Renal cortical epithelial cell (primary cell): ENCODE measurements at regions not wholly inside any gene's neighbourhood (a gene's known extent, or its start where the extent isn't known, plus 50 kb on each side); places are given as distances from the start of the nearest gene placed in this dataset.

Source experiments
- DNase-seq: peaks from one replicate; pipeline ENCODE4 v3.0.0-alpha.2; 2011; ENCODE audit warnings: low read depth

DNA sequence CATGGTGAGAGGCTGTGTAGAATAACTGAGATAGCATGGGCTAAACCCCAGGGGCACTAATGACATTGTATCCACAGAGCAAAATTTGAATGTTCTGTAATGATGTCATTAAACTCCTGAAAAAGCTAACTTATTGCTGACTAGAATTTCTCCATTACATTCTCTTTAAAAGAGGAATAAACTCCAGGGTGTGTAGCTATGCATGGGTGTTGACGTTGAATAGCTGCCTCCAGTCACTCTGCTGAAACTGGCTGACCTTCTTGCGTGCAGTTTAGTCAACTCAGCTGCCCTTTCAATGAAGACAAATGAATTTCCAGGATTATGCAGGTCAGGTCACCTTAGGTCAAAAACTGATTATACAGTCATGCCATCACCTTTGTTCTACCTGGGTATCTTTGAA is 617.5 kb upstream of the WWC1 start:
- no peak for DNase-seq

DNA sequence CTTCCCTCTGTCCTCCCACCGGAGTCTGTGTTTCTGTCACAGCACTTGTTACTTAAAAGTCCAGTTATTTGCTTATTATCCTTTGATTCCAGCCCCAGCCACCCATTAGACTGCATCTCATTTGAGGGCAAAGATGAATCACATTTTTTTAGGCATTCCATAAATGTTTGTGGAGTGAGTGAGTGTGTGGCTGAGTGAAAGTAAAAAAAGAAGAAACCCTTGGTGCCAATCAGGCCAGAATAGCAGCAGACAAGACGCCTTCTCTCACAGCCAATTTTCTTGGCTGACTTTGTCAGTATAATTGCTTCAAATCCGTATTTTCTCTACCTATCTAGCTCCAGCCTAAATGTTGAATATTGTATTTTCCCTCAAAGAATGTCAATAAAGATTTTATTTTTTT is 613.0 kb upstream of the WWC1 start:
- DNase-seq, result peak; percentile 19

- peak; percentile 44 for DNase-seq
Observed at GRCh38 chr5:167684251-167684650, 607.2 kb upstream of the WWC1 start.

GRCh38 chr5:167688341-167689130 is 602.9 kb upstream of the WWC1 start:
- DNase-seq, result peak; percentile 65

GRCh38 chr5:167694325-167695147 is 596.9 kb upstream of the WWC1 start:
- peak; percentile 29 for DNase-seq

DNA sequence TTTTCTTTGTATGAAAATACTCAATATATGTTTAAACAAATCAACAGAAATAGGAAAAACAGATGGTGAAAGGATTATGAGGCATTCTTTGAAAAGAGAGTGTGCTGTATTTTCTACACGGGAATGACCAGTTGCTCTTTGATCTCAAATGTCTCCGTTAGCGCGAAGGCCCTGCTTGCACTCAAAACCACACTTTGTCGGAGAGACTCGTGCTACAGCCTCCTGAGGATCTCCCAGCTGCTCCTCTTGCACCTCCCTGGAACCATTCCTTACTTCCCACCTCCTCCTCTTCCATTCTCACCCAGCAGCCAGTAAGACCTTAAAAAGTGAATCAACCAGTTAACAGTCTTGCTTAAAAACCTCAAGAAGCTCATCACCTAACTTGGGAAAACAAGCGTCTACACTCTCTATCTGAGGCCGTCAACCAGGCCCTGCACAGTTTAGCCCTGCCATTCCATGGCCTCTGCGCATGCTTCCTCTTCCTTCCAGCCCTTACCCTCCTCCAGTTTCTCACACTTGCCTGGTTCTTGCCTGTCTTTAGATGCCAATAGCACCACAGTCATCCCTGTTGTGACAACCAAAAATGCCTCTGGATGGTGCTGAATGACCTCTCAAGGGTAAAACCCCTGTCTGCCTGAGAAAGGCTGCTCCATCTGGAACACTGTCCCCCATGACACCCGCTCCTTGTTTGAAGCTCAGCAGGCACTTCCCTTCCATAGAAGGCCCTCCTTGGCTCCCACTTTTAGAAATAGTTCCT is 594.7 kb upstream of the WWC1 start:
- DNase-seq, result no peak

- peak; percentile 100 for DNase-seq
Observed at GRCh38 chr5:167699432-167699831, 592.0 kb upstream of the WWC1 start.

DNA sequence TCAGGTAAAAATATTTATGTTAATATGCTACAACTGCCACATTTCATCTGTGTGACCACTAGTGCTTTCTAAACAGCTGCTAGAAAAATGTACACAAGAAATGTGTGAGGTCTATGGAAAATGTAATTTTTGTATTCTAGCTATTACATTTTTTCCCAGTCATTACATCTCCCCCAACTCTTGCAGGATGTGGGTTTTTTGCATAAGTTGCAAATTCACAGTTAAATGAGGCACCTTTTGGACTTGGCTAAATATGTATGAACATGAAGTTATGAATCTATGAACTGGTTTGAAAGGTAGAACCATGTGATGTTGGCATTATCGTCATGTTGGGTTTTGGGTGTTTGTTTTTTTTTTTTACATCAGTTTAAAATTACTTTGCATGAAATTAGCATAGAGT is 590.4 kb upstream of the WWC1 start:
- no peak for DNase-seq

- DNase-seq, result no peak
Observed at GRCh38 chr5:167702014-167702413, 589.4 kb upstream of the WWC1 start.

- DNase-seq, result no peak
Observed at GRCh38 chr5:167708449-167708848, 583.0 kb upstream of the WWC1 start.

DNA sequence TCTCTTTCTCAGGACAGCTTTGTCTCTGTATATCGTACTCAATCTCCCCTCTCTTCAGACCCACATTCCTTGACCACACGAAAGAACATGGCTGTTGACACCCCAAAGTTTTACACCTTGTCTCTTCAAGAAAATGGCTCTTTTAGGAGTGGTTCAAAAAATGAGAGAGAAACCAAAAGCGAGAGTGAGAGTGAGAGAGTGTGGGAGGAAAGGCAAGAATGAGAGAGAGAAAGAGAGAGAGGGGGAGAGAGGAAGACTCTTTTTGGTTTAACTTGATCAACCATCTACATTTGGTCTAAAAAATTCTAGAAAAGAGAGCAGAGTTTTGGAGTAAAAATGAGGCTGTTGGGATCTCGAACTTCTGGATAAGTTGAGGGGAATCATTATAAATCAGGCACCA is 581.8 kb upstream of the WWC1 start:
- no peak for DNase-seq

- peak; percentile 76 for DNase-seq
Observed at GRCh38 chr5:167710444-167711073, 580.9 kb upstream of the WWC1 start.

GRCh38 chr5:167712986-167713585 is 578.4 kb upstream of the WWC1 start:
- DNase-seq, result no peak

DNA sequence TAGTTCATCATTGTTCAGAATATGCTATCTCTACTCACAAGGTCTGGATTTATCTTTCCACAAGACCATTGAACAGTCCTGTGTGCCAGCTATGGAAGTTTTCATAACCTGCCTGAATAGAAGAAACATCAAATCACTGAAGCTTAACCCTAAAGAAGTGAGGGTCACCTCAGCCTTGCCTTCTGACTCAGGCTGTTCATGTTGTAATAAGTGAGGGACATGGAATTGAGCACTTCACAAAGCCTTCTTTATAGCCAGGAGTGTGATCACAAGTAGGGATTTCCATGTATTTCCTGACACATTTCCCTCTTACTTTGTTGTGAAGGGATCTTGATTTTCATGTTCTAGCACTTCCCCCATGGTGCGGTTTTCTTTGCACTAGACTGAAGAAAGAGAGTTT is 577.5 kb upstream of the WWC1 start:
- DNase-seq, result peak; percentile 87

DNA sequence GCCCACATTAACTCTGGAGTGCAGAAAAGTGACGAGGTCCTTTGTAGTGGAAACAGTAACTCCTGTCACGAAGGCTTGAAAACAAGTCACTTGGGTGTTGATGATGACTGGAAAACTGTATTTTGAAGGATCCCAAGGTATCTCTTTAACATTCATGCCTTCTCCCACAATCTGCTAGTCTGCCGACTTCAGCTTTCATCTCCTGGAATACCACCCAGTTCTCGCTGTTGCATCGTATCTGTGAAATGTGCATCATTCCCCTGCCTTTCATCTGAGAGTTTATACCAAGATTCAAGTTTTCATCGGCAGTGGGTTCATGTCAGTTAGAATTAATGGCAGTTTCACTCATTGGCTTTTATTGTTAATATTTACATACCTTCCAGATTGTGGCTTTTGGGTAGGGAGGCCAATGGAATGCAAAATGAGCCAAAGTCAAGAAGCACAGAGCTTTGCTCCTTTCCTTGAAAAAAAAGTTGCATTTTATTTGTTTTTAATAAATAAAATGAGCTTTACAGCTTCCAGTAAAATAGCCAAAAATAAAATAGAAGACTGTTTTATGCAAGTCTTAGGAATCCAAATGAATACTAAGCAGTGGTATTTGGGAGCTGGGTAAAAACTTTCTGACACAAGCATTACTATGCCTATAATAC is 575.2 kb upstream of the WWC1 start:
- DNase-seq, result no peak

- DNase-seq, result no peak
Observed at GRCh38 chr5:167720259-167720658, 571.2 kb upstream of the WWC1 start.

GRCh38 chr5:167720676-167721260 is 570.7 kb upstream of the WWC1 start:
- no peak for DNase-seq

DNA sequence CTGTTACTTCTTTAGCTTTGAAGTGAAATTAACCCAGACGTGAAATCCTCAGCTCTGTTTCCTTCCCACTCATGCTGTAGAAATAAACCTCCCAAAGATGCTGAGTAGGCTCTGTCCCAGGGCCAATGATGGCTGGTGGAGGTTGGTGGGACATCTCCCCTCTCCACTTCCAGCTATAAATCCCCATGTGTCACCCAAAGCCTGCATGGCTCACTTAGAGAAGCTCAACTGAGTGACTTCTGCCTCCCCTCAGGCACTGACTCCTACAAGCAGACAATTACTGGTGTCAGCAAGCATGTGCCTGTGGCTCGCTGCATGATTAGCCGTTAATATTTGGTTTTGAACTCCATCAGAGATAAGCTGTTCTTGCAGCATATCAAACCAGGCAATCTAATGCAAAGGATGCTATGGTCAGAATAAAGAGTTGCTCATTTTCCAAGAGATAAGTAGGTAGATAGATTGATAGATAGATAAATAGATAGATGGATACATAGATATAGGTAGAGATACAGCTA is 569.5 kb upstream of the WWC1 start:
- DNase-seq, result no peak

GRCh38 chr5:167723254-167723871 is 568.1 kb upstream of the WWC1 start:
- peak; percentile 74 for DNase-seq

- DNase-seq, result no peak
Observed at GRCh38 chr5:167725264-167725663, 566.2 kb upstream of the WWC1 start.
